HG02943 (cell line): ENCODE measurements at regions not wholly inside any gene's neighbourhood (a gene's known extent, or its start where the extent isn't known, plus 50 kb on each side); places are given as distances from the start of the nearest gene placed in this dataset.
"Not testable (repeated sequence)": the region's sequence is repeated elsewhere in the genome, so short reads cannot be mapped to it uniquely, and the experiment has no call there.

Experiments used
- ATAC-seq: cut with Tn5 transposase; IDR thresholded peaks from one replicate; pipeline ENCODE4 v1.9.1; 2021; ENCODE audit warnings: mild to moderate bottlenecking, low read depth, moderate library complexity; ENCODE audit not compliant: unreplicated experiment

GRCh38 chr11:38601371-38601770, 2003.3 kb upstream of the RAG2 start:
- not testable (repeated sequence) for ATAC-seq

GRCh38 chr11:38598418-38598817, 2000.4 kb upstream of the RAG2 start:
- no peak for ATAC-seq

- not testable (repeated sequence) for ATAC-seq
Observed at GRCh38 chr11:38595359-38596016, 1997.5 kb upstream of the RAG2 start.

- no peak for ATAC-seq
Observed at GRCh38 chr11:38594895-38595294, 1996.9 kb upstream of the RAG2 start.

- no peak for ATAC-seq
Observed at GRCh38 chr11:38593649-38594048, 1995.6 kb upstream of the RAG2 start.

- ATAC-seq: no peak
Observed at GRCh38 chr11:38582756-38583155, 1984.7 kb upstream of the RAG2 start.

- ATAC-seq: no peak
Observed at GRCh38 chr11:38582151-38582550, 1984.1 kb upstream of the RAG2 start.

- ATAC-seq: no peak
Observed at GRCh38 chr11:38577769-38578168, 1979.7 kb upstream of the RAG2 start.

- no peak for ATAC-seq
Observed at GRCh38 chr11:38562562-38562961, 1964.5 kb upstream of the RAG2 start.

GRCh38 chr11:38553148-38553547, 1955.1 kb upstream of the RAG2 start:
- no peak for ATAC-seq

GRCh38 chr11:38547462-38547861, 1949.4 kb upstream of the RAG2 start:
- no peak for ATAC-seq

- ATAC-seq: no peak
Observed at GRCh38 chr11:38543986-38544385, 1946.0 kb upstream of the RAG2 start.

GRCh38 chr11:38543311-38543710, 1945.3 kb upstream of the RAG2 start:
- no peak for ATAC-seq

GRCh38 chr11:38538866-38539680, 1941.0 kb upstream of the RAG2 start:
- no peak for ATAC-seq

- ATAC-seq: no peak
Observed at GRCh38 chr11:38530226-38530625, 1932.2 kb upstream of the RAG2 start.

GRCh38 chr11:38524945-38525344, 1926.9 kb upstream of the RAG2 start:
- no peak for ATAC-seq

GRCh38 chr11:38517991-38518390, 1920.0 kb upstream of the RAG2 start:
- ATAC-seq: no peak

GRCh38 chr11:38512830-38513229, 1914.8 kb upstream of the RAG2 start:
- ATAC-seq: not testable (repeated sequence)

- no peak for ATAC-seq
Observed at GRCh38 chr11:38510041-38510440, 1912.0 kb upstream of the RAG2 start.

GRCh38 chr11:38503876-38504275, 1905.8 kb upstream of the RAG2 start:
- no peak for ATAC-seq

- ATAC-seq: no peak
Observed at GRCh38 chr11:38498721-38499120, 1900.7 kb upstream of the RAG2 start.

GRCh38 chr11:38491986-38492385, 1894.0 kb upstream of the RAG2 start:
- no peak for ATAC-seq
